Erythroblast (primary cell): ENCODE measurements at regions not wholly inside any gene's neighbourhood (a gene's known extent, or its start where the extent isn't known, plus 50 kb on each side); places are given as distances from the start of the nearest gene placed in this dataset.
"Not testable (repeated sequence)": the region's sequence is repeated elsewhere in the genome, so short reads cannot be mapped to it uniquely, and the experiment has no call there.

Experiments
- DNase-seq, 2 experiments: peaks; one replicate each; lab custom pipeline; 2025; lab: John Stamatoyannopoulos, UW
- GATA1 ChIP-seq: IDR thresholded peaks from 2 replicates; pipeline ENCODE4 v1.6.1; 2011; ENCODE audit warnings: low read depth, mild to moderate bottlenecking, control low read depth, low read length, moderate library complexity
- POLR2A ChIP-seq: IDR thresholded peaks from 2 replicates; pipeline ENCODE4 v1.6.1; 2011; ENCODE audit warnings: mild to moderate bottlenecking, low read length

DNA sequence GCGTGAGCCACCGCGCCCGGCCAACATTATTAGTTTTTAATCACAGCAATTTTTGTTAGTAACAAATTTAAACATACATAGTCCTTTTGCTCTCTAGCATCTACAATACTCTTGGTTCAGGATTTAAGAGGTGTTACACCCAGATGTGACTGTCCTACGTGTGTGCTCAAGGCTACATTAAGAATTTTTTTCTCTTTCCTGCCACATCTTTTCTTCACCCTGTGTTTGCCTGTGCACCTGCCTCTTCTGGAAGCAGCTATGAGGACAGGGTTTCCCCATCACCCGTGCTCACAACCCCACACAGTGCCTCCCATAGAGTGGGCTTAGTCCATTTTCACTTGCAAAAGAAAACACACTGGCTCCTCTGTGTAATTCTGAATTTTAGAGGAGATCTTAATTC lies 186.7 kb upstream of the KLF6 start:
- TF ChIP-seq POLR2A, result no peak
- no peak for TF ChIP-seq GATA1
- DNase-seq, result no peak

DNA sequence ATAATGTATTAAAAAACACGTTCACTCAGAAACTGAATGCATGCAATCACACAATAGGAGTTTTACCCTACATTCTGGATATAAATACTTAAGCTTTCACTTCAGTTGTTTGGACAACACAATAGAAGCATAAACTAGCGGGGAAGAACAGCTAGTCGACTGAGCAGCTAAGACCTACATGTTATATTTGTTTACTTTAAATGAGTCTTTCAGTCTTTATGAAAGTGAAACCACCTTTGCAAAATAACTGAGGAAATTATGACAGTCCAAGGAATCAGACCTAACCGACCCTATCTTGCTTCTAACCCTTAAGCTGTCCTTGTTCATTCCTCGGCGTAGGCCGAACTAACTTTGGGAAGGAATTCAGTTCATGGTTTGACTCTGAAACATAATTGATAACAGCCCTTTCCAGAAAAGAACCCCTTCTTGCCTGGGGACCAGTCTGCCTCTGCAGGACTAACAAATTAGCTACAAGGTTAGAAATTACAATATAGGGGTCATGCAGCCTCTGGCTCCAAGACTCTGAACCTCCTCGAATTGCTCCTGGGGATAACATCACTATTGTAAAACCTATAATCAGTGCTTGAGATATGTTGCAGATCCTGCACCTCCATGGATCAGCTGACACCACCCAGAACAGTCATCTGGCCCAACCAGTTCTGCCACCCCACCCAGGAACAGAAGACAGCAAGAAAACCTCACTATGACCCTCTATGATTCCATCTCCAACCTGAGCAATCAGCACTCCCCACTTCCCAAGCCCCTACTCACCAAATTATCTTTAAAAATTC lies 185.1 kb upstream of the KLF6 start:
- DNase-seq, result no peak
- no peak for TF ChIP-seq GATA1
- no peak for TF ChIP-seq POLR2A

DNA sequence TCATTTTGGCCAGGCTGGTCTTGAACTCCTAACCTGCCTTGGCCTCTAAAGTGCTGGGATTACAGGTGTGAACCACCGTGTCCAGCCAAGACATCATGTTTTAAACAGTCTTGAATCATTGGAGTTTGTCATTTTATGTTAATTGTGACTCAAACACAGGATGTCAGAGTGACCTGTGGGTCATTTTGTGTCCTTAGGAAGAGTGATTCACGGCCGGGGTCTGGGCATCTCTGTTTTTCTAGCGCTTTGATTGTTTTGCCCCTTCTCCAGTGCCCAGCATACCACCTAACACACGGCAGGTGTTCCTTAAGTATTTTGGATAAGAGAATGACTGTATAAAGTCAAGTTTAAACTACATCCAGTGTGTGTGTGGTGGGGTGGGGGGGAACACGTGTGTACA lies 183.7 kb upstream of the KLF6 start:
- TF ChIP-seq POLR2A, result no peak
- no peak for TF ChIP-seq GATA1
- no peak for DNase-seq

DNA sequence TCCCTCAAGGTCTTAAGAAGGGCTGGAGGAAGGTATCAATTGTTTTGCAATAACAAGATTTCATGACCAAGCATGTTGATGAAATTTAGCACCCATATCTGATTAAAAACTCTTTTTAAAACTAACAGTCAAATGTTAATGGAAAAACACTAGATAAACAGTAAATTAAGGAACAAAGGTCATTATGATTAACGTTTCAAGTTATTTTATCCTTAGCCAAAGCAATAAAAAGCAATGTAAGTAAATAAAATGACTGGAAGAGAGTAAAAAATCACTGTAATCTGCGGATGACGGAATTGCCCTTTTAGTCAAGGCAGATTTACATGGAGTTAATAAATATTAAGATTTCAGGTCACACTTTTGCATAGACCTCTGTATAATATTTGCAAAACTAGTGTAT lies 179.5 kb upstream of the KLF6 start:
- no peak for TF ChIP-seq GATA1
- TF ChIP-seq POLR2A, result no peak

DNA sequence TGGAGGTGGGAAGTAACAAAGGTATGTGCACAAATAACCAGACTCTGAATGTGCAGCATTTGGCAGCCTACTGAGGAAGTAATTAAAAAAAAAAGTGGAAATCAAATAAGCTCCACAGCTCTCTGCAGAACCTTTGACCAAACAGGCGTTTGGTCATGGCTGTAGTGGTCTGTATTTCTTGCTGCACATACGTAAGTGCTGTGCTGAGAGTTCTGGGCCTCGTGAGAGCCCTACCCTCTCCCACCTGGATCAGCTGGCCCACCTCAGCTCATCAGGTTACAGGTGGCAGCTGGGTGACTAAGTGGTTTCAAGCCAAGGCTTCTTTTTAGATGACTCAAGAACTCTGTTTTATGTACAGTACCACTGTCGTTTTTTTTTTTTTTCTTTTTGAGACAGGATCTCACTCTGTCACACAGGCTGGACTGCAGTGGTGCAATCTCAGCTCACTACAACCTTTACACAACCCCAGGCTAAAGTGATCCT lies 178.2 kb upstream of the KLF6 start:
- no peak for TF ChIP-seq POLR2A
- TF ChIP-seq GATA1, result no peak
- DNase-seq, result no peak

More for the DNA sequence above, 179.5 kb upstream of the KLF6 start:
- no peak for DNase-seq

DNA sequence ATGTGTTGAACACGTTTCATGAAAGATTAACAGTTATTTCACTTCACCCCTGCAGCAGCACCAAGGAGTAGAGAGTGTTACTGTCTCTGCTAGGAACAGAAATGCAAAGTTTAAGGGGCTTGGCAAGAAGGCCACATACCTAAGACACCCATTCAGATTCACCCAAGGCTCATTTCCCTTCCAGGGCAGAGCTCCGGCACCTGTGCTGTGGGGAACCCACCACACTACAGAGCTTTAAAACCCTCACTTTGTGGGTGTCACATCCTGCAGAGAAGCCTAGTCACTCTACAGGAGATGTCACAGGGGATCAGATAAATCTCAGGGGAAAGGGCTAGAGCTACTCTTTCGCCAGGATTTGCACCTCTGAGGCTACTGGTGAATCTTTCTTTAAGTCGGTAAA lies 176.1 kb upstream of the KLF6 start:
- no peak for DNase-seq
- TF ChIP-seq GATA1 (no peak), POLR2A (no peak)

DNA sequence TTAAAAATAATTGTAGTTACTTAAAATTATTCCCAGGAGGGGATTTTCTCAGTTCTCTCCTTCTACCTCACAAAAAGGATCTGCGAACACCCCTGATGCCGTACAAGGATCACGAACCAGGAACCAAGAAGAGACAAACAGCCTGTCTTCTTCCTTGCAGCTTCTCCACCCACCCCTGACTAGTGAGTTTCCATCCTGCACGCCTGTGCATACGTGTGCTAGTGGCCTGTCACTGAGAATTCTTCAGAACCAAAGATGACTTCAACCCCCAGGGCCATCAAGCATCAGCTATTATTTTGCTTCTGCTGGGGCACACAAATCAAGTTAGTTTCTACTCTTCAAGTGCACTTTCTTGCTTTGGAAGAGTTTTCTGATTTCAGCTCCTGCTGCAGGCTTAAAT lies 175.5 kb upstream of the KLF6 start:
- no peak for DNase-seq

DNA sequence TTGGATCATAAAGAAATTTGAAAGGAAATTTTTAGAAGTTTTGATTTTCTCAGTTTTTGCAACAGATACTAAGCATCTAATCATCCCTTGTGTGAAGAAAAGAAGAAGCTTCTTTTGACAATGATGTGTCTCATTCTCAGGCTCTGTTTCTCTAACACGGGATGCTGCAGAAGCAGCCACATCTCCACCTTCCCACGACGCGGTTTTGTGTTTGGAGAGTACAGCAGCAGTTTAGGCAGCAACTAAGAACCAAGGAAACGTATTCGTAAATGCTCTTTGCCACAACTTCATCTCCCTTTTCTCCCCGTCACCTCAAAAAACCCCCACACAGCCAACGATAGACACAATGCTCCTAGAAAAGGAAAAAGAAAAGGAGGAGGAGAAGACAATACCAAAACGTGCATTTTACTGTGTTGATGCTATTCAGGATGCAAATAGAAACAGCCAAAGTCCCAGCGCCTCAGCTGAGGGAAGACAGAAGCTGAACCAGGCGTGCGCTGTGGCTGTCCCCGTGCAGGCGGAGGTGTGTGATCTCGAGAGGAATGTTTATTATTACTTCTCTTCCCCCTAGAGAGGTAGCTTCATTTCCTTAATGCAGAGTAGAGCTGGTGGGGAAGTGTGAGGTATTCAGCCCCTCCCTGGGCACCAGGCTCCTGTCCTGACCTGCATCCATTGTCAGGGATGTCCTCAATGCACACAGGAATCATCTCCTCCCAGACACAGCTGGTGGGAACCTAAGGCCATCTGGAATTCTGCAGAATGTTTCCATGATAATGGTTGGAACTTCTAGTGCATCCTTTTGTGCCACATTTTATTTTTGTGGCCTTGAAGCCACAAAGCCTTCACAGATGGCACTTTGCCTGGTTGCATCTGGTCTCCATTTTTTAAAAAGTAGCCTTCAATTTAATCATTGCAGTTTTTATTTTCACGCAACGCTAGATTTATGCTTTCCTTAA lies 174.6 kb upstream of the KLF6 start:
- no peak for DNase-seq
- TF ChIP-seq GATA1, result no peak
- TF ChIP-seq POLR2A, result no peak

More for the DNA sequence above, 175.5 kb upstream of the KLF6 start:
- TF ChIP-seq GATA1 (no peak), POLR2A (no peak)

DNA sequence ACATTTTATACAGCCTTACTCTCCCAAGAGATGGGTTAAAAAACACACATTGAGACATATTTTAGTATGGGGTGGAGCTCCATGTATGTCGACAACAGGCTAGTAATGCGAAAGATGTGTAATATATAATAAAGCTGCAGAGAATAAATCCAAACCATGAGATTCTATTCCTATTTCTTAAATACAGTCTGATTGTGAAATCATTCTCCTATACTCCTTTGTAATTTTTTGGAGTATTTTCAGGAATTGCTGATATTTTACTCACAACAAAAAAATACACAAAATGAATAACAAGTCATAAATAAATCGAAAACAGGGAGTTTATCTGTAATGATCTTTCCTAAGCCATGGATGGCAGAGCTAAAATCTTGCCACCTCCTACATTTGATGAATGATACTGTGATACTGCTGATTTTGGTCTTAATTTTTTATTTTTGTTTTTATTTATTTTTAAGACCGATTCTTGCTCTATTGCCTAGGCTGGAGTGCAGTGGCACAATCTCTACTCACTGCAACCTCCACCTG lies 173.5 kb upstream of the KLF6 start:
- DNase-seq, result no peak
- no peak for TF ChIP-seq GATA1
- TF ChIP-seq POLR2A, result no peak

DNA sequence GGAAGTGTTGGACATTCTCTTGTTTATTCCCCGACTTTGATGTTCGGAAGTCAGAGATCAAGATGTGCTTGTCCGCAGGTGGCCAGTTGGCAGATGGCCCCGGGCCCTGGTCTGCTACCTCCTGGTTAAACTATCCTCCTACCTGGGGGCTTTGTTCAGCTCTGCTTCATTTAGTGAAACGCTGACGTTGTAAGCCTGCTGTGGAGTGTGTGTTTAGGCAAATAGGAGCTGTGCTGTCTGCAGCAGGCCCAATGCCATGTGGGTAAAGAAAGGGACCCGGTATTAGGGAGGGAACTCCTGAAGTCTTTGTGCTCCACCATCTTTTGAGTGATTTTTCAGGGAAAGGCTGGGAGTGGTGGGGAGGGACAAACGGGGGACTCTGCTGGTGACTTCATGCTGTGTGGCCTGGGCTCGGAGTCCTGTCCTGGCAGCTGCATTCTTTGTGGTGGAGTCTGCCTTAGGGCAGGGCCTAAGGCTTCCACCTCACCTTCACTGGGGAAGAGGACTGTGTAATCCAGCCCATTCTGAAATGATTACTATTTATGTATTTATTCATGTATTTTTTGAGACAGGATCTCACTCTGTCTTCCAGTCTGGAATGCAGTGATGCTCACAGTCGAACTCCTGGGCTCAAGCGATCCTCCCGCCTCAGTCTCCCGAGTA lies 171.1 kb upstream of the KLF6 start:
- DNase-seq, result no peak
- TF ChIP-seq GATA1, result no peak
- TF ChIP-seq POLR2A, result no peak

DNA sequence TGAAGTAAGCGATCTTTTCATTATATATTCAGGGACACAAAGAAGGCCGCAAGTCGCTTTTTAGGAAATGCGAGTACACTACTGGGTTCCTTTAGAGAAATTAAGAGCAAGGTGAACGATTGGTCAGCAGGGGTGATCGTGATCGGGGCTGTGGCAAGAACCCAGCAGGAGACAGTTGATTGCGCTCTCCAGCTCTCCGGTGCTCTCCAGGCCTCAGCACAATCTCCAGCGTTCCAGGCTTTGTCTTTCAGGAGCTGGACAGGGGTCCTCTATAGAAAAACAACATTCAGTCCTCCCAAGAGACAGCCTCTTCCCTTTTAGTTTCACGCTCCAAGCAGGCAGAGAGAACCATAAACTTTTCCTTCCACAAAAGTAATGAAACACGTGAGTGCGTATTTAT lies 170.5 kb upstream of the KLF6 start:
- TF ChIP-seq POLR2A, result no peak
- no peak for TF ChIP-seq GATA1
- DNase-seq, result no peak

DNA sequence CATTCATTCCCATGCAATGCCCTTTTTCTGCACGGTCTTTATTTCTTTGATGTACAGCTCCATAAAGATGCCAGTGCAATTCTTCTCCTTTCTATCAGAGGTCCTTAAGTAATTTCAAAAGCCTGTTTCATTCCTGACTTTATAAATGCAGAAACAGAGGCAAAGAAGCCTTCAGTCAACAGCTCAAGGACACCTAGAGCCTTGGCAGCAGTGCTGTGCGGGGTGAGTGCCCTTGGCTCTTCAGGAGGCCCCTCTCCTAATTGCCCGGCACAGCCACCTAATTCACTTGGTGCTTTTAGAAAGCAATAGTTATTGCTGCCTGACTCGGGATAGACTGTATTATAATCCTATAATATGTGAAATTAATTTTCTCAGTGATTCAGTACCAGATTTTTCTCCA lies 169.6 kb upstream of the KLF6 start:
- DNase-seq, result no peak
- no peak for TF ChIP-seq GATA1
- TF ChIP-seq POLR2A, result no peak

DNA sequence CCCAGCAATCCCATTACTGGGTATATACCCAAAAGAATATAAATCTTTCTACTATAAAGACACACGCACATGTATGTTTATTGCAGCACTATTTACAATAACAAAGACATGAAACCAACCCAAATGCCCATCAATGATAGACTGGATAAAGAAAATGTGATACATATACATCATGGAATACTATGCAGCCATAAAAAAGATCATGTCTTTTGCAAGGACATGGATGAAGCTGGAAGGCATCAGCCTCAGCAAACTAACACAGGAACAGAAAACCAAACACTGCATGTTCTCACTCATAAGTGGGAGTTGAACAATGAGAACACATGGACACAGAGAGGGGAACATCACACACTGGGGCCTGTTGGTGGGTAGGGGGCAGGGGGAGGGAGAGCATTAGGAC lies 169.0 kb upstream of the KLF6 start:
- DNase-seq, result not testable (repeated sequence)

DNA sequence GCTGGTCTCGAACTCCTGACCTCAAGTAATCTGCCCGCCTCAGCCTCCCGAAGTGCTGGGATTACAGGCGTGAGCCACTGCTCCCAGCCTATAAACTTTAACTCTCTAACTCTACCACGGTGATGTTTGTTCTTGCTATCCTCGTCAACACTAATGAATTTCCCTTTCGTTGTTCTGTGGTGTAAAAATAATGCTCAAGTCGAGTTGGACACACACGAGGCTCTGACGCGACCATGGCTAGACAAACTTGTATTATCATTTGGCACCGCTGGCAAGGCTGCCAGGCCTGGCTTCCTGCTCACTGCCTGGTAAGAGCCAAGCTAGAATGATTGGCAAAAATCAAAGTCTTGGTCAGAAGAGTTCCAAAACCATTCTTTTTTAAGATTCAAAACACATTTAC lies 167.0 kb upstream of the KLF6 start:
- no peak for DNase-seq
- TF ChIP-seq GATA1 (no peak), POLR2A (no peak)
